ENCODE measurements at regions not wholly inside any gene's neighbourhood (a gene's known extent, or its start where the extent isn't known, plus 50 kb on each side); places are given as distances from the start of the nearest gene placed in this dataset.

DNA sequence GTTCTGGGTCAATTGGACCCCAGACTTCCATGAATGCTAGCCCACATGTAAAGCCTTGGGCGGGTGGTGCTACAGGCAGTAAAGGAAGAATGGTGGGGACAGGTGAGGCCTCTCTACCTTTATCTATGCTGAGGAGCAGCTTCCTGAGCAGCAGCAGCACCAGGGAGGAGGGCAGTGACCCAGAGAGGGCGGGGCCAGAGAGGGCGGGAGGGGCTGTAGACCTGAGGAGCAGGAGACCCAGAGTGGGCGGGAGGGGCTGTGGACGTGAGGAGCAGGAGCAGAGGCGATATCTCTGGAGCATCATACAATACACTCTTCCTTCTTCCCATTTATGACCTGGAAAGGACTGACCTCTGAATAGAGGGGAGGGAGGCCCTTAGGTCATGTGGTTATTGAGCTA, 165.9 kb downstream of the MTRR start:
- H3K79me2 ChIP-seq (ENCODE audit: insufficient read depth, low read length): no peaks in the 10 kb centered on the region
- no peaks in the 10 kb centered on the region for H4K20me1 ChIP-seq (ENCODE audit: low read depth, low read length)
- no peaks in the 10 kb centered on the region for H3K27me3 ChIP-seq (ENCODE audit: low read length)
- no peaks in the 10 kb centered on the region for H3K9me3 ChIP-seq (ENCODE audit: insufficient read depth, low read length)
- H3K9me2 ChIP-seq (replicated peaks; ENCODE audit: insufficient read depth, low read length): no peaks in the 10 kb centered on the region
- H3F3A ChIP-seq (ENCODE audit: insufficient read depth): no peaks in the 10 kb centered on the region
- no peak overlapping the region for H3K27ac ChIP-seq (ENCODE audit: low read depth, low read length)
- H3K4me3 ChIP-seq (ENCODE audit: insufficient read depth, low read length, poor library complexity, severe bottlenecking): no peak overlapping the region
- no peaks in the 10 kb centered on the region for H3K36me3 ChIP-seq (ENCODE audit: low read length)
- no peak overlapping the region for H2AFZ ChIP-seq (ENCODE audit: low read depth, low read length, severe bottlenecking)
- H3K9ac ChIP-seq (ENCODE audit: low read length): no peak overlapping the region
- H3K4me2 ChIP-seq (ENCODE audit: low read depth, low read length, poor library complexity, severe bottlenecking): no peak overlapping the region
- TF ChIP-seq, protein P1, sequence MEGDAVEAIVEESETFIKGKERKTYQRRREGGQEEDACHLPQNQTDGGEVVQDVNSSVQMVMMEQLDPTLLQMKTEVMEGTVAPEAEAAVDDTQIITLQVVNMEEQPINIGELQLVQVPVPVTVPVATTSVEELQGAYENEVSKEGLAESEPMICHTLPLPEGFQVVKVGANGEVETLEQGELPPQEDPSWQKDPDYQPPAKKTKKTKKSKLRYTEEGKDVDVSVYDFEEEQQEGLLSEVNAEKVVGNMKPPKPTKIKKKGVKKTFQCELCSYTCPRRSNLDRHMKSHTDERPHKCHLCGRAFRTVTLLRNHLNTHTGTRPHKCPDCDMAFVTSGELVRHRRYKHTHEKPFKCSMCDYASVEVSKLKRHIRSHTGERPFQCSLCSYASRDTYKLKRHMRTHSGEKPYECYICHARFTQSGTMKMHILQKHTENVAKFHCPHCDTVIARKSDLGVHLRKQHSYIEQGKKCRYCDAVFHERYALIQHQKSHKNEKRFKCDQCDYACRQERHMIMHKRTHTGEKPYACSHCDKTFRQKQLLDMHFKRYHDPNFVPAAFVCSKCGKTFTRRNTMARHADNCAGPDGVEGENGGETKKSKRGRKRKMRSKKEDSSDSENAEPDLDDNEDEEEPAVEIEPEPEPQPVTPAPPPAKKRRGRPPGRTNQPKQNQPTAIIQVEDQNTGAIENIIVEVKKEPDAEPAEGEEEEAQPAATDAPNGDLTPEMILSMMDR (IDR thresholded peaks at IDR 0.05; ENCODE audit: insufficient read depth, low read length, poor library complexity, severe bottlenecking): no peak
- no peak for TF ChIP-seq EZH2phosphoT487 (conservative IDR thresholded peaks at IDR 0.05; ENCODE audit: low read length)

DNA sequence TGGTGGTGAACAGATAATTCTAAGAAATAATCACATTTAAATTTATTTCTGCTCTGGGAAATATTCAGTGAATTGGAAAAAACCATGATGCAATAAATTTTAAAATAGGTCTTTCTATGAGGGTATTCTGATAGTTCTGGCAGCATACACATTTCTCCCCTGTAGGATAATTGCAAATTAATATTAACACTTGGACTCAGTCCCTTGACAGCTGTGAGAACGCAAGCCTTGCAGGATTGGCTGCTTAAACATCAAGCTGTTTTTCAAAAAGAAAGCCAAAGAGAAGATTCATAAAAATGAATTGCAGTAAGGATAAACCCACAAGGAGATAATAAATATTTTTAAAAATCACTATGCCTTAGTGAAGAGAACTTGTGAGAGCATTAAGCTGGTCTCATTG, 180.0 kb downstream of the MTRR start:
- Histone ChIP-seq H3K9me3 (ENCODE audit: insufficient read depth, low read length) (no peaks in the 10 kb centered on the region), H3K4me3 (ENCODE audit: insufficient read depth, low read length, poor library complexity, severe bottlenecking) (no peak overlapping the region), H3K79me2 (ENCODE audit: insufficient read depth, low read length) (no peaks in the 10 kb centered on the region), H3K27me3 (ENCODE audit: low read length) (no peaks in the 10 kb centered on the region), H3K36me3 (ENCODE audit: low read length) (no peaks in the 10 kb centered on the region), H2AFZ (ENCODE audit: low read depth, low read length, severe bottlenecking) (no peak overlapping the region), H3K4me2 (ENCODE audit: low read depth, low read length, poor library complexity, severe bottlenecking) (no peak overlapping the region), H3K9me2 (replicated peaks; ENCODE audit: insufficient read depth, low read length) (no peaks in the 10 kb centered on the region), H4K20me1 (ENCODE audit: low read depth, low read length) (no peaks in the 10 kb centered on the region), H3K27ac (ENCODE audit: low read depth, low read length) (no peak overlapping the region), H3K9ac (ENCODE audit: low read length) (no peak overlapping the region), H3F3A (ENCODE audit: insufficient read depth) (no peaks in the 10 kb centered on the region)
- TF ChIP-seq EZH2phosphoT487 (conservative IDR thresholded peaks at IDR 0.05; ENCODE audit: low read length): no peak
- TF ChIP-seq, protein P1 (IDR thresholded peaks at IDR 0.05; ENCODE audit: insufficient read depth, low read length, poor library complexity, severe bottlenecking): no peak

DNA sequence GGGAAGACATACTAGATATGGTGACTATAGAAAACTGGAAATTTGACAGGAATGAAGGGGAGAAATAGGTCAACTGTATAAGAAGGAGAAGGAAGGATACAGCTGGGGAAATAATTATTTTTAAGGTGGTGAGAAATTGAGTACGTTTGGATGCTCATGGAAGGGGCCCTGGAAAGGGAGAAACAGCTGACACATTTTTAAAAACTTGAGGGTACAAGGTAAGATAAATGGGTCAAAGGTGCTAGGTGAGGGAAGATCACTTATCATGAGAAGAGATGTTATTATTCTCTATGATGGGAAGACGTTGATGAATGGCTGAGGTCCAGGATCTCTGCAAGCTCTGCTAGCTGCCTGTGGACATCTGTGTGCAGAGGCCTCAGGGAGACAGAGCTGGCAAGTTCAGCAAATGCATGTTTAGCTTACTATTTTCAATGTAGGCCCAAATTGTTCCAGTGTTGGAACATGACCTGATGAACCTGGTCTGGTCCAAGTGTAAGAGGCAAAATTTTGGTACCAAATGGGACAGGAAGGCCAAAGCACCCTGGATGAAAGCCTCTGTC, 181.7 kb downstream of the MTRR start:
- Histone ChIP-seq H3K79me2 (ENCODE audit: insufficient read depth, low read length) (no peaks in the 10 kb centered on the region), H3K27ac (ENCODE audit: low read depth, low read length) (no peak overlapping the region), H3K9ac (ENCODE audit: low read length) (no peak overlapping the region), H3K27me3 (ENCODE audit: low read length) (no peaks in the 10 kb centered on the region), H2AFZ (ENCODE audit: low read depth, low read length, severe bottlenecking) (no peak overlapping the region), H3K4me2 (ENCODE audit: low read depth, low read length, poor library complexity, severe bottlenecking) (no peak overlapping the region), H3K4me3 (ENCODE audit: insufficient read depth, low read length, poor library complexity, severe bottlenecking) (no peak overlapping the region), H3K36me3 (ENCODE audit: low read length) (no peaks in the 10 kb centered on the region), H3K9me3 (ENCODE audit: insufficient read depth, low read length) (no peaks in the 10 kb centered on the region), H4K20me1 (ENCODE audit: low read depth, low read length) (no peaks in the 10 kb centered on the region), H3F3A (ENCODE audit: insufficient read depth) (no peaks in the 10 kb centered on the region), H3K9me2 (replicated peaks; ENCODE audit: insufficient read depth, low read length) (no peaks in the 10 kb centered on the region)
- no peak for TF ChIP-seq EZH2phosphoT487 (conservative IDR thresholded peaks at IDR 0.05; ENCODE audit: low read length)
- TF ChIP-seq, protein P1 (IDR thresholded peaks at IDR 0.05; ENCODE audit: insufficient read depth, low read length, poor library complexity, severe bottlenecking): no peak
